ENCODE measurements at regions not wholly inside any gene's neighbourhood (a gene's known extent, or its start where the extent isn't known, plus 50 kb on each side); places are given as distances from the start of the nearest gene placed in this dataset.

DNA sequence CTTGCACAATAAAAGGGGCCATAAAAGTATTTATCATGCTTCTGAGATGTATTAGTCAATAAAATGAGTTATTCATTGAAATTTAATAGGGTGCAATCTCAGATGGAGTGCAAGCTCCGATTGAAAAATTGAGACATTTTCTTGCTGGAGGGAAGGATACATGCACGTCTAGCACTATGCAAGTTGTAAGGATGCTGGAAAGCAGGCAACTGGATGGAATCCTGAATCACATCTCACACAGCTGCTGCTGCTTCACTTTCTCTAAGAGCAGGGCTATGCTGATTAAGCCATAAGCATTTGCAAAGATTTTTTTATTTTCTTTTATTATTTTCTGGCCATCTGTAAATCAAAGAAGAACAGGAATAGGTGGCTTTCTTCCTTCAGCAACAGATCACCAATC, 308.8 kb upstream of the EPHA7 start:
- no peaks in the 10 kb centered on the region for H3K36me3 ChIP-seq
- H3K27ac ChIP-seq, result no peak overlapping the region
- no peak overlapping the region for H3K4me2 ChIP-seq
- TF ChIP-seq EZH2phosphoT487 (IDR thresholded peaks at IDR 0.05), result no peak
- TF ChIP-seq, protein P1, sequence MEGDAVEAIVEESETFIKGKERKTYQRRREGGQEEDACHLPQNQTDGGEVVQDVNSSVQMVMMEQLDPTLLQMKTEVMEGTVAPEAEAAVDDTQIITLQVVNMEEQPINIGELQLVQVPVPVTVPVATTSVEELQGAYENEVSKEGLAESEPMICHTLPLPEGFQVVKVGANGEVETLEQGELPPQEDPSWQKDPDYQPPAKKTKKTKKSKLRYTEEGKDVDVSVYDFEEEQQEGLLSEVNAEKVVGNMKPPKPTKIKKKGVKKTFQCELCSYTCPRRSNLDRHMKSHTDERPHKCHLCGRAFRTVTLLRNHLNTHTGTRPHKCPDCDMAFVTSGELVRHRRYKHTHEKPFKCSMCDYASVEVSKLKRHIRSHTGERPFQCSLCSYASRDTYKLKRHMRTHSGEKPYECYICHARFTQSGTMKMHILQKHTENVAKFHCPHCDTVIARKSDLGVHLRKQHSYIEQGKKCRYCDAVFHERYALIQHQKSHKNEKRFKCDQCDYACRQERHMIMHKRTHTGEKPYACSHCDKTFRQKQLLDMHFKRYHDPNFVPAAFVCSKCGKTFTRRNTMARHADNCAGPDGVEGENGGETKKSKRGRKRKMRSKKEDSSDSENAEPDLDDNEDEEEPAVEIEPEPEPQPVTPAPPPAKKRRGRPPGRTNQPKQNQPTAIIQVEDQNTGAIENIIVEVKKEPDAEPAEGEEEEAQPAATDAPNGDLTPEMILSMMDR (IDR thresholded peaks at IDR 0.05), result no peak
- TF ChIP-seq EZH2 (IDR thresholded peaks at IDR 0.05), result no peak
- H3K9me3 Mint-ChIP-seq, result peaks cover 9% of the 10 kb centered on the region
- H3K36me3 Mint-ChIP-seq, result peaks cover 2% of the 10 kb centered on the region
- no peaks in the 10 kb centered on the region for H3K79me2 ChIP-seq (ENCODE audit: low read depth)
- H3K4me3 Mint-ChIP-seq, result no peak overlapping the region
- no peaks in the 10 kb centered on the region for H3K27me3 ChIP-seq
- H3K27ac Mint-ChIP-seq, result no peak overlapping the region
- no peak for DNase-seq (ENCODE audit: low spot score)
- H3K4me1 ChIP-seq, result no peaks in the 10 kb centered on the region
- H3K4me1 Mint-ChIP-seq, result no peaks in the 10 kb centered on the region
- peak overlapping the region; percentile 3 for H2AFZ ChIP-seq (replicated peaks)
- H3K9ac ChIP-seq, result no peak overlapping the region
- H3K9me3 ChIP-seq (ENCODE audit: low read depth), result no peaks in the 10 kb centered on the region
- H4K20me1 ChIP-seq (ENCODE audit: low read depth), result no peaks in the 10 kb centered on the region
- H3F3A ChIP-seq (ENCODE audit: low read depth), result no peaks in the 10 kb centered on the region
- no peaks in the 10 kb centered on the region for H3K27me3 Mint-ChIP-seq (ENCODE audit: insufficient read depth, low read depth)
- no peak overlapping the region for H3K4me3 ChIP-seq

GRCh38 chr6:93727447-93727846, 308.1 kb upstream of the EPHA7 start:
- no peak for TF ChIP-seq EZH2 (IDR thresholded peaks at IDR 0.05)
- no peak overlapping the region for H3K4me3 Mint-ChIP-seq
- H3K27me3 ChIP-seq, result no peaks in the 10 kb centered on the region
- no peak overlapping the region for H3K4me3 ChIP-seq
- H3K9me3 ChIP-seq (ENCODE audit: low read depth), result no peaks in the 10 kb centered on the region
- H3K27ac Mint-ChIP-seq, result no peak overlapping the region
- H4K20me1 ChIP-seq (ENCODE audit: low read depth), result no peaks in the 10 kb centered on the region
- no peaks in the 10 kb centered on the region for H3K36me3 ChIP-seq
- H3K9me3 Mint-ChIP-seq, result peaks cover 9% of the 10 kb centered on the region
- H3K9ac ChIP-seq, result no peak overlapping the region
- H3K36me3 Mint-ChIP-seq, result peaks cover 2% of the 10 kb centered on the region
- H3K4me1 Mint-ChIP-seq, result no peaks in the 10 kb centered on the region
- H3K27ac ChIP-seq, result no peak overlapping the region
- no peaks in the 10 kb centered on the region for H3F3A ChIP-seq (ENCODE audit: low read depth)
- no peaks in the 10 kb centered on the region for H3K79me2 ChIP-seq (ENCODE audit: low read depth)
- H3K27me3 Mint-ChIP-seq (ENCODE audit: insufficient read depth, low read depth), result no peaks in the 10 kb centered on the region
- H3K4me2 ChIP-seq, result no peak overlapping the region
- H3K4me1 ChIP-seq, result no peaks in the 10 kb centered on the region
- no peak for DNase-seq (ENCODE audit: low spot score)
- H2AFZ ChIP-seq (replicated peaks), result peak overlapping the region; percentile 3

DNA sequence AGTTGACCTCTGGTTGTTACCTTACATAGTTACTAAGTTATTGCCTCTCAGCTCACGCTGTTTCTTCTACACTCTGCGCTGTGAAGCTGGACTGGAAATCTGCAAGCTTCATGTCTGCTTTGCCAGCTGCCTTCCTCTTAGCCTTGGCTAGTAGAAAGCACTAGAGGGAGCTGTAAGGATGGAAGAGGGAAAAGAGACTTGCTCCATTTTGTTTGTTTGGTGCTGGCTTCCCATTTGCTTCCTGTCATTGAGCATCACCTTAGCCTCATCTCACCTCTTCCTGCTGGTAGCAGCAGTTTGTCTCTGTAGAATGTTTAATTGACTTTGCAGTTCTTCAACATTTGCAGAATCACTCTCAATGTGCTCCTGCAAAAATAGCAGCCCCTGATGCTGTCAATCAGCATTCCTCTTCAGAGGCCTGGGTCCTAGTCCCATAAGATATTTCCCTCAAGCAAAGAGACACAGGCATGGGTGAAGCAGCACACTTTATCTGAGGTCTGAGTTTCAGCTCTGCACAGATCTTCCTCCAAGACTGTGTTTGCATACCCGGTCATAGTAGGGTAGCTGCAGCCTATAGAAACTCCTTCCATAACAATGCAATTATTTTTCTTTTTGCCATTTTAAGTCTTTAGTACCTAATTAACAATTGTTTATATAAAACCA, 302.2 kb upstream of the EPHA7 start:
- Histone ChIP-seq H3K4me2 (no peak overlapping the region), H2AFZ (replicated peaks) (peak overlapping the region; percentile 48)
- H3K27me3 Mint-ChIP-seq (ENCODE audit: insufficient read depth, low read depth), result no peaks in the 10 kb centered on the region

GRCh38 chr6:93713974-93714373, 294.6 kb upstream of the EPHA7 start:
- no peaks in the 10 kb centered on the region for H4K20me1 ChIP-seq (ENCODE audit: low read depth)
- no peak overlapping the region for H3K27ac ChIP-seq
- no peaks in the 10 kb centered on the region for H3K4me1 ChIP-seq
- no peak overlapping the region for H3K4me3 Mint-ChIP-seq
- peaks cover 4% of the 10 kb centered on the region for H3K27me3 Mint-ChIP-seq (ENCODE audit: insufficient read depth, low read depth)
- H3K4me2 ChIP-seq, result no peak overlapping the region
- H3K9me3 ChIP-seq (ENCODE audit: low read depth), result peaks cover 11% of the 10 kb centered on the region
- H3K27me3 ChIP-seq, result no peaks in the 10 kb centered on the region
- DNase-seq (ENCODE audit: low spot score), result no peak
- no peaks in the 10 kb centered on the region for H3K4me1 Mint-ChIP-seq
- H2AFZ ChIP-seq (replicated peaks), result no peak overlapping the region
- H3K36me3 Mint-ChIP-seq, result peaks cover 11% of the 10 kb centered on the region
- H3F3A ChIP-seq (ENCODE audit: low read depth), result peaks cover 3% of the 10 kb centered on the region
- no peak overlapping the region for H3K9ac ChIP-seq
- H3K79me2 ChIP-seq (ENCODE audit: low read depth), result no peaks in the 10 kb centered on the region
- peaks cover 46% of the 10 kb centered on the region for H3K9me3 Mint-ChIP-seq
- peaks cover 25% of the 10 kb centered on the region for H3K36me3 ChIP-seq
- H3K4me3 ChIP-seq, result no peak overlapping the region
- no peak overlapping the region for H3K27ac Mint-ChIP-seq
- TF ChIP-seq EZH2phosphoT487 (IDR thresholded peaks at IDR 0.05) (no peak), EZH2 (IDR thresholded peaks at IDR 0.05) (no peak)
- TF ChIP-seq, protein P1 (IDR thresholded peaks at IDR 0.05), result no peak

More for the DNA sequence above, 302.2 kb upstream of the EPHA7 start:
- H3K4me1 ChIP-seq, result no peaks in the 10 kb centered on the region
- no peaks in the 10 kb centered on the region for H3K79me2 ChIP-seq (ENCODE audit: low read depth)
- Mint-ChIP-seq H3K4me1 (peaks cover 3% of the 10 kb centered on the region), H3K36me3 (peaks cover 7% of the 10 kb centered on the region), H3K27ac (peak overlapping the region; percentile 12), H3K9me3 (peaks cover 19% of the 10 kb centered on the region), H3K4me3 (no peak overlapping the region)
- peak; percentile 77 for DNase-seq (ENCODE audit: low spot score)
- no peak overlapping the region for H3K9ac ChIP-seq
- no peaks in the 10 kb centered on the region for H3F3A ChIP-seq (ENCODE audit: low read depth)
- H3K4me3 ChIP-seq, result no peak overlapping the region
- H3K27ac ChIP-seq, result no peak overlapping the region
- no peaks in the 10 kb centered on the region for H4K20me1 ChIP-seq (ENCODE audit: low read depth)
- no peaks in the 10 kb centered on the region for H3K9me3 ChIP-seq (ENCODE audit: low read depth)
- TF ChIP-seq, protein P1 (IDR thresholded peaks at IDR 0.05), result peak; percentile 80
- TF ChIP-seq EZH2 (IDR thresholded peaks at IDR 0.05), result no peak
- no peaks in the 10 kb centered on the region for H3K27me3 ChIP-seq
- no peaks in the 10 kb centered on the region for H3K36me3 ChIP-seq

Measured in neural progenitor cell (in vitro differentiated cells).